Glomerular visceral epithelial cell (primary cell): ENCODE measurements at regions not wholly inside any gene's neighbourhood (a gene's known extent, or its start where the extent isn't known, plus 50 kb on each side); places are given as distances from the start of the nearest gene placed in this dataset.

Experiments
- DNase-seq: peaks from one replicate; pipeline ENCODE4 v3.0.0-alpha.2; 2016; ENCODE audit errors: extremely low spot score

GRCh38 chr2:116645155-116645554 is 1169.3 kb upstream of the DDX18 start:
- DNase-seq: no peak

GRCh38 chr2:116668691-116669090 is 1145.8 kb upstream of the DDX18 start:
- DNase-seq: no peak

- DNase-seq: no peak
Measured at GRCh38 chr2:116669782-116670181, 1144.7 kb upstream of the DDX18 start.

GRCh38 chr2:116674188-116674587 is 1140.3 kb upstream of the DDX18 start:
- no peak for DNase-seq

- no peak for DNase-seq
Measured at GRCh38 chr2:116676776-116677175, 1137.7 kb upstream of the DDX18 start.

GRCh38 chr2:116680256-116680936 is 1134.1 kb upstream of the DDX18 start:
- DNase-seq: no peak

GRCh38 chr2:116687371-116687770 is 1127.1 kb upstream of the DDX18 start:
- DNase-seq: no peak

- no peak for DNase-seq
Measured at GRCh38 chr2:116692988-116693387, 1121.5 kb upstream of the DDX18 start.

GRCh38 chr2:116696223-116696622 is 1118.3 kb upstream of the DDX18 start:
- DNase-seq: no peak

GRCh38 chr2:116696903-116697302 is 1117.6 kb upstream of the DDX18 start:
- DNase-seq: no peak

- DNase-seq: no peak
Measured at GRCh38 chr2:116706396-116706795, 1108.1 kb upstream of the DDX18 start.

GRCh38 chr2:116716038-116716437 is 1098.5 kb upstream of the DDX18 start:
- no peak for DNase-seq

- no peak for DNase-seq
Measured at GRCh38 chr2:116716444-116716843, 1098.0 kb upstream of the DDX18 start.

GRCh38 chr2:116717832-116718231 is 1096.7 kb upstream of the DDX18 start:
- no peak for DNase-seq

GRCh38 chr2:116718451-116718850 is 1096.0 kb upstream of the DDX18 start:
- DNase-seq: no peak

GRCh38 chr2:116719836-116720235 is 1094.7 kb upstream of the DDX18 start:
- DNase-seq: no peak

GRCh38 chr2:116724550-116724949 is 1089.9 kb upstream of the DDX18 start:
- DNase-seq: no peak

- DNase-seq: no peak
Measured at GRCh38 chr2:116732322-116732721, 1082.2 kb upstream of the DDX18 start.

- DNase-seq: no peak
Measured at GRCh38 chr2:116733699-116734098, 1080.8 kb upstream of the DDX18 start.

- no peak for DNase-seq
Measured at GRCh38 chr2:116737951-116738350, 1076.5 kb upstream of the DDX18 start.

- DNase-seq: no peak
Measured at GRCh38 chr2:116747103-116747502, 1067.4 kb upstream of the DDX18 start.

GRCh38 chr2:116749994-116750393 is 1064.5 kb upstream of the DDX18 start:
- no peak for DNase-seq

- no peak for DNase-seq
Measured at GRCh38 chr2:116754381-116755101, 1060.0 kb upstream of the DDX18 start.

GRCh38 chr2:116761864-116762263 is 1052.6 kb upstream of the DDX18 start:
- DNase-seq: no peak
